Ascending aorta (tissue), 2 donors: ENCODE measurements at regions not wholly inside any gene's neighbourhood (a gene's known extent, or its start where the extent isn't known, plus 50 kb on each side); places are given as distances from the start of the nearest gene placed in this dataset.

ENCODE experiments used
- DNase-seq, 2 donors: peaks; one replicate each; pipeline ENCODE4 v3.0.0-alpha.2; 2019; ENCODE audit warnings: low spot score in 2 of 2
- H3K27ac ChIP-seq, 2 donors: fragments of 200-600 bp; sonication (generic); one replicate each; pipeline ENCODE4 v1.5.1; 2016 to 2017; ENCODE audit warnings: mild to moderate bottlenecking in 1 of 2
- H3K27me3 ChIP-seq: fragments of 200-600 bp; sonication (generic); one replicate; pipeline ENCODE4 v1.5.1; 2017
- H3K36me3 ChIP-seq, 2 donors: fragments of 200-600 bp; sonication (generic); one replicate each; pipeline ENCODE4 v1.5.1; 2016
- H3K4me1 ChIP-seq, 2 donors: fragments of 200-600 bp; sonication (generic); one replicate each; pipeline ENCODE4 v1.5.1; 2016 to 2017; ENCODE audit warnings: mild to moderate bottlenecking in 1 of 2
- H3K4me3 ChIP-seq, 2 donors: fragments of 200-600 bp; sonication (generic); one replicate each; pipeline ENCODE4 v1.5.1; 2016 to 2017; ENCODE audit warnings: mild to moderate bottlenecking in 1 of 2
- H3K9me3 ChIP-seq, 2 donors: fragments of 200-600 bp; sonication (generic); one replicate each; pipeline ENCODE4 v1.5.1; 2016
- CTCF ChIP-seq, 3 experiments: fragments of 200-600 bp in 2 of 3; fragments of 450-650 bp in 1 of 3; sonication (generic) in 2 of 3; IDR thresholded peaks; one replicate each; pipeline ENCODE4 v1.5.1; 2016 to 2019; ENCODE audit warnings: antibody characterized with exemption in 3 of 3, mild to moderate bottlenecking in 1 of 3, moderate library complexity in 1 of 3
- intact Hi-C: fragments of 100-400 bp; cut with DNase I; formaldehyde crosslinking; loops from one replicate; pipeline ENCODE4 v1.15.1; 2023

GRCh38 chr7:149566103-149566502 is 68.5 kb upstream of the ZNF746 start:
- TF ChIP-seq CTCF (IDR thresholded peaks at IDR 0.05) = no peak
- peaks cover 0 to 17% of the 10 kb centered on the region in 2 donors for H3K36me3 ChIP-seq
- no peaks in the 10 kb centered on the region for H3K4me1 ChIP-seq
- peaks cover 10 to 31% of the 10 kb centered on the region in 2 donors for H3K9me3 ChIP-seq
- intact Hi-C loops = no loop called here
- no peak overlapping the region for H3K27ac ChIP-seq
- no peaks in the 10 kb centered on the region for H3K27me3 ChIP-seq
- H3K4me3 ChIP-seq = no peak overlapping the region
- no peak for DNase-seq

- Histone ChIP-seq H3K27ac (no peak overlapping the region), H3K36me3 (peaks cover 7 to 22% of the 10 kb centered on the region in 2 donors), H3K4me1 (no peaks in the 10 kb centered on the region), H3K4me3 (no peak overlapping the region), H3K27me3 (no peaks in the 10 kb centered on the region), H3K9me3 (peaks cover under 1 to 21% of the 10 kb centered on the region in 2 donors)
- intact Hi-C loops = no loop called here
- DNase-seq = no peak
- TF ChIP-seq CTCF (IDR thresholded peaks at IDR 0.05) = no peak
These were observed 67.4 kb upstream of the ZNF746 start for GRCh38 chr7:149565096-149565382.

GRCh38 chr7:149564340-149565095 is 66.9 kb upstream of the ZNF746 start:
- no peaks in the 10 kb centered on the region for H3K27me3 ChIP-seq
- H3K9me3 ChIP-seq = peaks cover 0 to 16% of the 10 kb centered on the region in 2 donors
- H3K4me3 ChIP-seq = no peak overlapping the region
- H3K27ac ChIP-seq = no peak overlapping the region
- no peak for TF ChIP-seq CTCF (IDR thresholded peaks at IDR 0.05)
- DNase-seq = no peak
- H3K36me3 ChIP-seq = peaks cover 9 to 26% of the 10 kb centered on the region in 2 donors
- intact Hi-C loops = no loop called here
- no peaks in the 10 kb centered on the region for H3K4me1 ChIP-seq

- H3K9me3 ChIP-seq = peaks cover 0 to 8% of the 10 kb centered on the region in 2 donors
- TF ChIP-seq CTCF (IDR thresholded peaks at IDR 0.05) = no peak
- intact Hi-C loops = no loop called here
- H3K27ac ChIP-seq = no peak overlapping the region
- no peaks in the 10 kb centered on the region for H3K4me1 ChIP-seq
- no peak overlapping the region for H3K4me3 ChIP-seq
- no peak for DNase-seq
- H3K27me3 ChIP-seq = no peaks in the 10 kb centered on the region
- peaks cover 17 to 28% of the 10 kb centered on the region in 2 donors for H3K36me3 ChIP-seq
These were observed 65.0 kb upstream of the ZNF746 start for GRCh38 chr7:149562602-149563001.

DNA sequence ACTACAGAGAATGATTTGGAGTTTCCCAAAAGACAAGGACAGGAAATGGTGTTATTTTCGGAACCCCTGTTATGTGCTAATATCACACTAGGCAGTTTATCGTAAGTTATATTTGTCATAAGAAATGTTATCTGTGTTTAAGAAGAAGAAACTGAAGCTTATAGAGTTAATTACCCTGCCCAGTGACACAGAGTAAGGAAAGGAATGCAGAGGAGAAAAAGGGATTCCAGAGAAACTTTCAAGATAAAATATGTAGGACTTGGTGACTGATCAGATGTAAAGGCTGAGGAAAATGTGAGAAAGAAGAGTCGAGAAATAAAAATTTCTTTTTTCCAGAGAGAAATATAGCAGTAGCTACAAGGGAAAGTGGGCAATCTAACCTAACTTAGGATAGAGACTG is 63.5 kb upstream of the ZNF746 start:
- H3K4me3 ChIP-seq = no peak overlapping the region
- DNase-seq = no peak
- no peaks in the 10 kb centered on the region for H3K4me1 ChIP-seq
- no peak for TF ChIP-seq CTCF (IDR thresholded peaks at IDR 0.05)
- H3K27ac ChIP-seq = no peak overlapping the region
- intact Hi-C loops = no loop called here
- H3K9me3 ChIP-seq = peaks cover 0 to 8% of the 10 kb centered on the region in 2 donors
- peaks cover 17 to 33% of the 10 kb centered on the region in 2 donors for H3K36me3 ChIP-seq
- H3K27me3 ChIP-seq = no peaks in the 10 kb centered on the region

GRCh38 chr7:149559711-149560110 is 62.1 kb upstream of the ZNF746 start:
- peaks cover 0 to 8% of the 10 kb centered on the region in 2 donors for H3K9me3 ChIP-seq
- intact Hi-C loops = no loop called here
- H3K4me1 ChIP-seq = no peaks in the 10 kb centered on the region
- no peak for DNase-seq
- no peaks in the 10 kb centered on the region for H3K27me3 ChIP-seq
- H3K4me3 ChIP-seq = no peak overlapping the region
- H3K36me3 ChIP-seq = peaks cover 17 to 33% of the 10 kb centered on the region in 2 donors
- TF ChIP-seq CTCF (IDR thresholded peaks at IDR 0.05) = no peak
- H3K27ac ChIP-seq = no peak overlapping the region
